A673 (cell line): ENCODE measurements at regions not wholly inside any gene's neighbourhood (a gene's known extent, or its start where the extent isn't known, plus 50 kb on each side); places are given as distances from the start of the nearest gene placed in this dataset.

ENCODE experiments used
- EZH2 ChIP-seq: fragments of 200-600 bp; sonication (generic); IDR thresholded peaks from 2 replicates; pipeline ENCODE4 v1.6.1; 2017; ENCODE audit warnings: borderline replicate concordance, low read depth, mild to moderate bottlenecking, mixed read lengths, antibody characterized with exemption, low read length; ENCODE audit not compliant: poor library complexity, severe bottlenecking
- TF ChIP-seq, protein P1 (sequence below): fragments of 300-800, 200-600 bp; sonication (generic); conservative IDR thresholded peaks from 2 replicates; pipeline ENCODE4 v1.5.1; 2017; ENCODE audit warnings: low read depth, mild to moderate bottlenecking, antibody characterized with exemption, low read length, moderate library complexity, mixed read lengths

DNA sequence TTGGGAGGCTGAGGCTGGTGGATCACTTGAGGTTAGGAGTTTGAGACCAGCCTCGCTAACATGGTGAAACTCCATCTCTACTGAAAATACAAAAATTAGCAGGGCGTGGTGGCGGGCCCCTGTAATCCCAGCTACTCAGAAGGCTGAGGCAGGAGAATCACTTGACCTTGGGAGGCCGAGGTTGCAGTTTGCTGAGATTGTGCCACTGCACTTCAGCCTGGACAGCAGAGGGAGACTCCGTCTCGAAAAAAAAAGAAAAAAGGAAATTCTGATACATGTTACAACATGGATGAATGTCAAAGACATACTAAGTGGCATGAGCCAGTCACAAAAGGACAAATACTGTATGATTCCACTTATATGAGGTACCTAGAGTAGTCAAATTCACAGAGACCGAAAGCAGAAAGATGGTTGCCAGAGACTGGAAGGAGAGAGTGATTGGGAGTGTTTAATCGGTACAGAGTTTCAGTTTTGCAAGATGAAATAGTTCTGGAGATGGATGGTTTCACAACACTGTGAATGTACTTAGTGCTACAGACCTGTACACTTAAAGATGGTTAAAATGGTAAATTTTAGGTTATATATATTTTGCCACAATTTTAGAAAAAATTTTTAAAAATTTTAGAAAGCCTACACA lies 92.3 kb downstream of the BLID start:
- TF ChIP-seq, protein P1, sequence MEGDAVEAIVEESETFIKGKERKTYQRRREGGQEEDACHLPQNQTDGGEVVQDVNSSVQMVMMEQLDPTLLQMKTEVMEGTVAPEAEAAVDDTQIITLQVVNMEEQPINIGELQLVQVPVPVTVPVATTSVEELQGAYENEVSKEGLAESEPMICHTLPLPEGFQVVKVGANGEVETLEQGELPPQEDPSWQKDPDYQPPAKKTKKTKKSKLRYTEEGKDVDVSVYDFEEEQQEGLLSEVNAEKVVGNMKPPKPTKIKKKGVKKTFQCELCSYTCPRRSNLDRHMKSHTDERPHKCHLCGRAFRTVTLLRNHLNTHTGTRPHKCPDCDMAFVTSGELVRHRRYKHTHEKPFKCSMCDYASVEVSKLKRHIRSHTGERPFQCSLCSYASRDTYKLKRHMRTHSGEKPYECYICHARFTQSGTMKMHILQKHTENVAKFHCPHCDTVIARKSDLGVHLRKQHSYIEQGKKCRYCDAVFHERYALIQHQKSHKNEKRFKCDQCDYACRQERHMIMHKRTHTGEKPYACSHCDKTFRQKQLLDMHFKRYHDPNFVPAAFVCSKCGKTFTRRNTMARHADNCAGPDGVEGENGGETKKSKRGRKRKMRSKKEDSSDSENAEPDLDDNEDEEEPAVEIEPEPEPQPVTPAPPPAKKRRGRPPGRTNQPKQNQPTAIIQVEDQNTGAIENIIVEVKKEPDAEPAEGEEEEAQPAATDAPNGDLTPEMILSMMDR = peak; percentile 27; the same call in 1 of the 2 replicates
- TF ChIP-seq EZH2 = no peak
